Tibial artery (tissue), 4 donors: ENCODE measurements at regions not wholly inside any gene's neighbourhood (a gene's known extent, or its start where the extent isn't known, plus 50 kb on each side); places are given as distances from the start of the nearest gene placed in this dataset.

ENCODE experiments used
- DNase-seq, 2 donors: peaks; one replicate each; pipeline ENCODE4 v3.0.0-alpha.2; 2019
- H3K27ac ChIP-seq, 2 donors: fragments of 200-600 bp; sonication (generic) in 1 of 2; 1 replicate in 1 of 2; 2 replicates in 1 of 2; pipeline ENCODE4 v1.5.1; 2018 to 2019; ENCODE audit warnings: mild to moderate bottlenecking in 1 of 2
- H3K27me3 ChIP-seq, 2 donors: fragments of 200-600 bp; sonication (generic) in 1 of 2; one replicate each; pipeline versions ENCODE4 v1.5.1 to v1.6.0; 2016 to 2019
- H3K36me3 ChIP-seq, 3 donors: fragments of 200-600 bp; sonication (generic) in 2 of 3; one replicate each; pipeline ENCODE4 v1.5.1; 2016 to 2019; ENCODE audit warnings: mild to moderate bottlenecking in 2 of 3
- H3K4me1 ChIP-seq, 4 donors: fragments of 200-600 bp; sonication (generic) in 2 of 4; 1 replicate in 3 of 4; 2 replicates in 1 of 4; pipeline ENCODE4 v1.5.1; 2016 to 2019
- H3K4me3 ChIP-seq, 2 donors: fragments of 200-600 bp; sonication (generic) in 1 of 2; 1 replicate in 1 of 2; 2 replicates in 1 of 2; pipeline ENCODE4 v1.5.1; 2018 to 2019; ENCODE audit warnings: mild to moderate bottlenecking in 2 of 2
- H3K9me3 ChIP-seq, 3 donors: fragments of 200-600 bp; sonication (generic) in 1 of 3; one replicate each; pipeline ENCODE4 v1.5.1; 2016 to 2019
- CTCF ChIP-seq, 2 experiments: fragments of 200-600 bp in 1 of 2; fragments of 450-650 bp in 1 of 2; IDR thresholded peaks; one replicate each; pipeline ENCODE4 v1.5.1; 2017 to 2019; ENCODE audit warnings: antibody characterized with exemption in 2 of 2, mild to moderate bottlenecking in 1 of 2, moderate library complexity in 1 of 2
- intact Hi-C: fragments of 100-400 bp; cut with DNase I; formaldehyde crosslinking; loops from one replicate; pipeline ENCODE4 v1.15.0; 2023; ENCODE audit warnings: low total_unique reads

- H3K36me3 ChIP-seq, result no peaks in the 10 kb centered on the region
- H3K9me3 ChIP-seq, result no peaks in the 10 kb centered on the region
- H3K4me1 ChIP-seq, result peaks cover 0 to 17% (median 6%) of the 10 kb centered on the region in 4 donors
- DNase-seq, result no peak
- no peak overlapping the region for H3K27ac ChIP-seq
- H3K4me3 ChIP-seq, result no peak overlapping the region
- no peak for TF ChIP-seq CTCF (IDR thresholded peaks at IDR 0.05)
- H3K27me3 ChIP-seq, result no peaks in the 10 kb centered on the region
- intact Hi-C loops, result no loop called here
These were observed 99.4 kb upstream of the RND3 start for GRCh38 chr2:150586858-150587257.

- H3K27ac ChIP-seq, result no peak overlapping the region
- peaks cover 0 to 17% (median 6%) of the 10 kb centered on the region in 4 donors for H3K4me1 ChIP-seq
- H3K36me3 ChIP-seq, result no peaks in the 10 kb centered on the region
- H3K4me3 ChIP-seq, result no peak overlapping the region
- intact Hi-C loops, result no loop called here
- no peak for TF ChIP-seq CTCF (IDR thresholded peaks at IDR 0.05)
- no peaks in the 10 kb centered on the region for H3K27me3 ChIP-seq
- H3K9me3 ChIP-seq, result no peaks in the 10 kb centered on the region
- no peak for DNase-seq
These were observed 97.9 kb upstream of the RND3 start for GRCh38 chr2:150585221-150585971.

GRCh38 chr2:150584081-150584480, 96.6 kb upstream of the RND3 start:
- Histone ChIP-seq H3K4me1 (peaks cover 0 to 17% (median 6%) of the 10 kb centered on the region in 4 donors), H3K9me3 (peaks cover 0 to 3% (median 0%) of the 10 kb centered on the region in 3 donors), H3K36me3 (no peaks in the 10 kb centered on the region), H3K4me3 (no peak overlapping the region), H3K27ac (no peak overlapping the region), H3K27me3 (no peaks in the 10 kb centered on the region)
- DNase-seq, result no peak
- intact Hi-C loops, result no loop called here
- no peak for TF ChIP-seq CTCF (IDR thresholded peaks at IDR 0.05)

GRCh38 chr2:150581717-150582472, 94.4 kb upstream of the RND3 start:
- no peak for DNase-seq

DNA sequence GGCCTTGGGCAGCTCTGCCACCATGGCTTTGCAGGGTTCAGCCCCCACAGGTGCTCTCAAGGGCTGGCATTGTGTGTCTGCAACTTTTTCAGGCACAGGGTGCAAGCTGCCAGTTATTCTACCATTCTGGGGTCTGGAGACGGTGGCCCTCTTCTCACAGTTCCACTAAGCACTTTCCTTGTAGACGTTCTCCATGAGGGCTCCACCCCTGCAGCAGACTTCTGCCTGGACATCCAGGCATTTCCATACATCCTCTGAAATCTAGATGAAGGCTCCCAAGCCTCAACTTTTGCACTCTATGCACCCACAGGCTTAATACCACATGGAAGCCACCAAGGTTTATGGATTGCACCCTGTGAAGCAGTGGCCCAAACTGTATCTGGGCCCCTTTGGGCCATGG, 91.0 kb upstream of the RND3 start:
- H3K9me3 ChIP-seq, result peaks cover 0 to 14% (median 7%) of the 10 kb centered on the region in 3 donors
- peaks cover 0 to 3% (median 0%) of the 10 kb centered on the region in 3 donors for H3K36me3 ChIP-seq
- no peak for TF ChIP-seq CTCF (IDR thresholded peaks at IDR 0.05)
- intact Hi-C loops, result no loop called here
- DNase-seq, result no peak
- H3K4me1 ChIP-seq, result no peaks in the 10 kb centered on the region
- no peak overlapping the region for H3K4me3 ChIP-seq
- no peaks in the 10 kb centered on the region for H3K27me3 ChIP-seq
- no peak overlapping the region for H3K27ac ChIP-seq

More at GRCh38 chr2:150581717-150582472, 94.4 kb upstream of the RND3 start:
- Histone ChIP-seq H3K36me3 (peaks cover 0 to 3% (median 0%) of the 10 kb centered on the region in 3 donors), H3K4me3 (no peak overlapping the region), H3K27ac (no peak overlapping the region), H3K4me1 (peaks cover 0 to 3% (median 0%) of the 10 kb centered on the region in 4 donors), H3K9me3 (peaks cover 0 to 14% (median 7%) of the 10 kb centered on the region in 3 donors), H3K27me3 (no peaks in the 10 kb centered on the region)
- no peak for TF ChIP-seq CTCF (IDR thresholded peaks at IDR 0.05)
- intact Hi-C loops, result no loop called here
